ENCODE measurements at regions not wholly inside any gene's neighbourhood (a gene's known extent, or its start where the extent isn't known, plus 50 kb on each side); places are given as distances from the start of the nearest gene placed in this dataset.

GRCh38 chr20:7262803-7263202 lies 495.3 kb downstream of the BMP2 start:
- no peak overlapping the region for H3K9ac ChIP-seq (ENCODE audit: low read depth in 1 of 2, low read length in 2 of 2)
- H3K4me3 ChIP-seq (ENCODE audit: low read depth in 1 of 3, low read length in 3 of 3), result no peak overlapping the region
- DNase-seq (ENCODE audit: low spot score), result no peak
- no peaks in the 10 kb centered on the region for H3K9me3 ChIP-seq (ENCODE audit: control insufficient read depth in 4 of 4, low read length in 3 of 4)
- 91% methylated on average over 2 of the region's 2 CpGs for WGBS
- TF ChIP-seq NR2F2 (IDR thresholded peaks at IDR 0.05), result no peak
- no peak for TF ChIP-seq SP1 (IDR thresholded peaks at IDR 0.05)
- no peak for TF ChIP-seq RXRA (IDR thresholded peaks at IDR 0.05)
- TF ChIP-seq ATF3 (IDR thresholded peaks at IDR 0.05), result no peak
- no peak for TF ChIP-seq REST (IDR thresholded peaks at IDR 0.05)
- TF ChIP-seq FOXA1 (IDR thresholded peaks at IDR 0.05), result no peak
- TF ChIP-seq RAD21 (IDR thresholded peaks at IDR 0.05), result no peak
- TF ChIP-seq GABPA (IDR thresholded peaks at IDR 0.05 in 1 of 2, conservative IDR thresholded peaks at IDR 0.05 in 1 of 2), result no peak
- TF ChIP-seq JUND (IDR thresholded peaks at IDR 0.05), result no peak
- TF ChIP-seq FOXA2 (IDR thresholded peaks at IDR 0.05), result no peak
- TF ChIP-seq CTCF (IDR thresholded peaks at IDR 0.05; ENCODE audit: low read depth, low read length, missing input control), result no peak
- TF ChIP-seq ZBTB33 (IDR thresholded peaks at IDR 0.05), result no peak
- H3K36me3 ChIP-seq (ENCODE audit: control insufficient read depth in 4 of 4, insufficient read depth in 3 of 4, low read depth in 1 of 4, low read length in 3 of 4), result no peaks in the 10 kb centered on the region
- peaks cover 2 to 12% (median 6%) of the 10 kb centered on the region in 4 donors for H3K4me1 ChIP-seq (ENCODE audit: control insufficient read depth in 4 of 4, insufficient read depth in 4 of 4, low read length in 3 of 4)
- no peaks in the 10 kb centered on the region for H3K27me3 ChIP-seq (ENCODE audit: control insufficient read depth in 4 of 4, insufficient read depth in 4 of 4, low read length in 3 of 4)
- no peak overlapping the region for H3K27ac ChIP-seq (ENCODE audit: low read depth in 1 of 2, low read length in 2 of 2)

GRCh38 chr20:7264137-7264536 lies 496.7 kb downstream of the BMP2 start:
- no peak for DNase-seq (ENCODE audit: low spot score)
- H3K9me3 ChIP-seq (ENCODE audit: control insufficient read depth in 4 of 4, low read length in 3 of 4), result no peaks in the 10 kb centered on the region
- H3K27me3 ChIP-seq (ENCODE audit: control insufficient read depth in 4 of 4, insufficient read depth in 4 of 4, low read length in 3 of 4), result no peaks in the 10 kb centered on the region
- no peak overlapping the region for H3K27ac ChIP-seq (ENCODE audit: low read depth in 1 of 2, low read length in 2 of 2)
- peaks cover 0 to 7% (median 0%) of the 10 kb centered on the region in 4 donors for H3K4me1 ChIP-seq (ENCODE audit: control insufficient read depth in 4 of 4, insufficient read depth in 4 of 4, low read length in 3 of 4)
- WGBS, result 47% methylated on average over 1 of the region's 1 CpG
- no peak overlapping the region for H3K4me3 ChIP-seq (ENCODE audit: low read depth in 1 of 3, low read length in 3 of 3)
- H3K36me3 ChIP-seq (ENCODE audit: control insufficient read depth in 4 of 4, insufficient read depth in 3 of 4, low read depth in 1 of 4, low read length in 3 of 4), result no peaks in the 10 kb centered on the region
- no peak overlapping the region for H3K9ac ChIP-seq (ENCODE audit: low read depth in 1 of 2, low read length in 2 of 2)
- TF ChIP-seq FOXA1 (IDR thresholded peaks at IDR 0.05) (no peak), RAD21 (IDR thresholded peaks at IDR 0.05) (peak; percentile 38 to 55), HNF4G (IDR thresholded peaks at IDR 0.05) (no peak), ATF3 (IDR thresholded peaks at IDR 0.05) (no peak), GABPA (IDR thresholded peaks at IDR 0.05 in 1 of 2, conservative IDR thresholded peaks at IDR 0.05 in 1 of 2) (peak in 1 of 2 donors; percentile 34), RXRA (IDR thresholded peaks at IDR 0.05) (peak; percentile 40 to 58), EGR1 (IDR thresholded peaks at IDR 0.05; ENCODE audit: low read depth in 2 of 2) (no peak), JUND (IDR thresholded peaks at IDR 0.05) (peak; percentile 61 to 85), ZBTB33 (IDR thresholded peaks at IDR 0.05) (peak; percentile 27), SP1 (IDR thresholded peaks at IDR 0.05) (peak; percentile 73), CTCF (IDR thresholded peaks at IDR 0.05; ENCODE audit: low read depth, low read length, missing input control) (no peak), HNF4A (conservative IDR thresholded peaks at IDR 0.05) (peak; percentile 87 to 90), YY1 (IDR thresholded peaks at IDR 0.05) (peak; percentile 69), NR2F2 (IDR thresholded peaks at IDR 0.05) (no peak), MAX (IDR thresholded peaks at IDR 0.05) (no peak), FOXA2 (IDR thresholded peaks at IDR 0.05) (no peak)

Measured in liver (tissue), 8 donors.